HEK293 (cell line): ENCODE measurements at regions not wholly inside any gene's neighbourhood (a gene's known extent, or its start where the extent isn't known, plus 50 kb on each side); places are given as distances from the start of the nearest gene placed in this dataset.

Source experiments
- CTCF ChIA-PET: fragments of 350-600 bp; formaldehyde crosslinking; extraction: SDS; loops from one replicate; lab custom pipeline; 2021; ENCODE audit warnings: antibody characterized with exemption; lab: Yijun Ruan, JAX
- POLR2A ChIA-PET: fragments of 300-600 bp; formaldehyde crosslinking; extraction: SDS; loops from one replicate; lab custom pipeline; 2020; ENCODE audit warnings: antibody characterized with exemption, inconsistent platforms; lab: Yijun Ruan, JAX
- H3K27ac ChIP-seq: fragments of 200-500 bp; sonication (Bioruptor generic); 2 replicates; pipeline ENCODE4 v1.5.1; 2014; ENCODE audit warnings: low read depth, low read length, control low read depth, inconsistent platforms; ENCODE audit errors: extremely low read depth
- H3K36me3 ChIP-seq, 2 experiments: fragments of 200-500 bp in 1 of 2; sonication (Bioruptor generic) in 1 of 2; 1 replicate in 1 of 2; 2 replicates in 1 of 2; pipeline ENCODE4 v1.5.1; 2014 to 2017; ENCODE audit warnings: inconsistent platforms in 2 of 2, low read length in 2 of 2; ENCODE audit not compliant: control insufficient read depth in 2 of 2, insufficient read depth in 1 of 2
- H3K4me1 ChIP-seq: fragments of 200-500 bp; sonication (Bioruptor generic); 2 replicates; pipeline ENCODE4 v1.5.1; 2014; ENCODE audit warnings: mild to moderate bottlenecking, low read length, inconsistent platforms; ENCODE audit not compliant: control insufficient read depth, insufficient read depth
- H3K4me3 ChIP-seq: 2 replicates; pipeline ENCODE4 v1.5.1; 2011; ENCODE audit warnings: low read depth, mild to moderate bottlenecking, control low read depth, low read length, moderate library complexity
- H3K9me3 ChIP-seq: fragments of 200-500 bp; sonication (Bioruptor generic); 2 replicates; pipeline ENCODE4 v1.5.1; 2014; ENCODE audit warnings: low read depth, low read length, inconsistent platforms; ENCODE audit not compliant: control insufficient read depth, insufficient read depth
- EGR2 ChIP-seq: fragments of 450-650 bp; formaldehyde crosslinking; IDR thresholded peaks from 2 replicates; pipeline ENCODE4 v1.5.1; 2016; ENCODE audit warnings: low read depth, missing biosample characterization, missing genetic modification characterization
- GLI4 ChIP-seq: fragments of 450-650 bp; formaldehyde crosslinking; IDR thresholded peaks from 2 replicates; pipeline ENCODE4 v1.5.1; 2016; ENCODE audit warnings: missing biosample characterization, missing genetic modification characterization
- INSM2 ChIP-seq: fragments of 450-650 bp; formaldehyde crosslinking; IDR thresholded peaks from 2 replicates; pipeline ENCODE4 v1.5.1; 2016; ENCODE audit warnings: missing biosample characterization, missing genetic modification characterization
- KLF16 ChIP-seq: fragments of 450-650 bp; formaldehyde crosslinking; IDR thresholded peaks from 2 replicates; pipeline ENCODE4 v1.5.1; 2017; ENCODE audit warnings: missing biosample characterization, missing genetic modification characterization
- PRDM1 ChIP-seq: fragments of 450-650 bp; formaldehyde crosslinking; IDR thresholded peaks from 2 replicates; pipeline ENCODE4; 2016; ENCODE audit warnings: missing biosample characterization, missing genetic modification characterization
- PRDM10 ChIP-seq: fragments of 450-650 bp; formaldehyde crosslinking; IDR thresholded peaks from 2 replicates; pipeline ENCODE4 v1.5.1; 2016; ENCODE audit warnings: missing biosample characterization, missing genetic modification characterization
- ZFHX2 ChIP-seq: fragments of 450-650 bp; formaldehyde crosslinking; conservative IDR thresholded peaks from 2 replicates; pipeline ENCODE4 v1.5.1; 2016; ENCODE audit warnings: missing biosample characterization, missing genetic modification characterization
- ZFP37 ChIP-seq: fragments of 450-650 bp; formaldehyde crosslinking; IDR thresholded peaks from 2 replicates; pipeline ENCODE4 v1.5.1; 2016; ENCODE audit warnings: missing biosample characterization, missing genetic modification characterization
- ZNF157 ChIP-seq: fragments of 450-650 bp; formaldehyde crosslinking; IDR thresholded peaks from 2 replicates; pipeline ENCODE4 v1.5.1; 2016; ENCODE audit warnings: missing biosample characterization, missing genetic modification characterization
- ZNF169 ChIP-seq: fragments of 450-650 bp; formaldehyde crosslinking; IDR thresholded peaks from 2 replicates; pipeline ENCODE4 v1.5.1; 2016; ENCODE audit warnings: missing biosample characterization, missing genetic modification characterization
- ZNF2 ChIP-seq: fragments of 450-650 bp; formaldehyde crosslinking; IDR thresholded peaks from 2 replicates; pipeline ENCODE4 v1.5.1; 2016; ENCODE audit warnings: missing biosample characterization, missing genetic modification characterization
- ZNF24 ChIP-seq: fragments of 450-650 bp; formaldehyde crosslinking; IDR thresholded peaks from 2 replicates; pipeline ENCODE4 v1.5.1; 2016; ENCODE audit warnings: missing biosample characterization, missing genetic modification characterization
- ZNF274 ChIP-seq, 2 experiments: fragments of 200-500 bp in 1 of 2; fragments of 450-650 bp in 1 of 2; sonication (Bioruptor generic) in 1 of 2; formaldehyde crosslinking in 1 of 2; IDR thresholded peaks; 2 replicates each; pipeline versions ENCODE4 v1.5.1 to v1.6.1; 2014 to 2016; ENCODE audit warnings: borderline replicate concordance in 1 of 2, inconsistent platforms in 1 of 2, low read length in 1 of 2, missing biosample characterization in 1 of 2, missing genetic modification characterization in 1 of 2
- ZNF350 ChIP-seq: fragments of 450-650 bp; formaldehyde crosslinking; IDR thresholded peaks from 2 replicates; pipeline ENCODE4 v1.5.0; 2017; ENCODE audit warnings: missing biosample characterization, mild to moderate bottlenecking, missing genetic modification characterization
- ZNF366 ChIP-seq: fragments of 450-650 bp; formaldehyde crosslinking; conservative IDR thresholded peaks from 2 replicates; pipeline ENCODE4 v1.5.1; 2016; ENCODE audit warnings: missing biosample characterization, missing genetic modification characterization
- ZNF48 ChIP-seq: fragments of 450-650 bp; formaldehyde crosslinking; IDR thresholded peaks from 2 replicates; pipeline ENCODE4 v1.5.1; 2016; ENCODE audit warnings: missing biosample characterization, missing genetic modification characterization
- ZNF580 ChIP-seq: fragments of 450-650 bp; formaldehyde crosslinking; IDR thresholded peaks from 2 replicates; pipeline ENCODE4 v1.5.1; 2016; ENCODE audit warnings: missing biosample characterization, missing genetic modification characterization
- ZNF600 ChIP-seq: fragments of 450-650 bp; formaldehyde crosslinking; IDR thresholded peaks from 2 replicates; pipeline ENCODE4 v1.5.1; 2016; ENCODE audit warnings: missing biosample characterization, missing genetic modification characterization
- ZNF623 ChIP-seq: fragments of 450-650 bp; formaldehyde crosslinking; IDR thresholded peaks from 2 replicates; pipeline ENCODE4 v1.5.1; 2016; ENCODE audit warnings: missing biosample characterization, missing genetic modification characterization
- ZNF664 ChIP-seq: fragments of 450-650 bp; formaldehyde crosslinking; IDR thresholded peaks from 2 replicates; pipeline ENCODE4 v1.5.1; 2016; ENCODE audit warnings: missing biosample characterization, missing genetic modification characterization
- ZNF677 ChIP-seq: fragments of 450-650 bp; IDR thresholded peaks from 2 replicates; pipeline ENCODE4 v1.5.0; 2018; ENCODE audit warnings: missing biosample characterization, mild to moderate bottlenecking, missing genetic modification characterization, moderate library complexity
- ZNF747 ChIP-seq: fragments of 450-650 bp; formaldehyde crosslinking; IDR thresholded peaks from 2 replicates; pipeline ENCODE4 v1.5.1; 2016; ENCODE audit warnings: missing biosample characterization, missing genetic modification characterization
- ZNF776 ChIP-seq: fragments of 450-650 bp; formaldehyde crosslinking; IDR thresholded peaks from 2 replicates; pipeline ENCODE4 v1.5.0; 2017; ENCODE audit warnings: missing biosample characterization, missing genetic modification characterization, borderline replicate concordance

- ChIA-PET CTCF (no interaction called here), POLR2A (no interaction called here)
- Histone ChIP-seq H3K4me1 (no peaks in the 10 kb centered on the region), H3K36me3 (no peaks in the 10 kb centered on the region), H3K4me3 (no peak overlapping the region), H3K27ac (no peak overlapping the region), H3K9me3 (no peaks in the 10 kb centered on the region)
- no peak for TF ChIP-seq ZNF664
- no peak for TF ChIP-seq ZFP37 (tag by site-specific recombination)
- no peak for TF ChIP-seq KLF16 (tag by site-specific recombination)
- TF ChIP-seq PRDM1 (tag by site-specific recombination), result no peak
- TF ChIP-seq ZNF366 (tag by site-specific recombination), result no peak
- no peak for TF ChIP-seq ZNF48
- no peak for TF ChIP-seq EGR2 (tag by site-specific recombination)
- no peak for TF ChIP-seq ZNF677 (tag by site-specific recombination)
- no peak for TF ChIP-seq ZNF600 (tag by site-specific recombination)
- no peak for TF ChIP-seq GLI4
- TF ChIP-seq ZNF24 (tag by site-specific recombination), result no peak
These were observed 752.8 kb upstream of the CELF4 start for GRCh38 chr18:38318416-38318815.

- no peaks in the 10 kb centered on the region for H3K9me3 ChIP-seq
These were observed 748.2 kb upstream of the CELF4 start for GRCh38 chr18:38313831-38314230.

More at GRCh38 chr18:38313831-38314230, 748.2 kb upstream of the CELF4 start:
- no peak overlapping the region for H3K4me3 ChIP-seq
- no peaks in the 10 kb centered on the region for H3K36me3 ChIP-seq
- ChIA-PET CTCF (no interaction called here), POLR2A (no interaction called here)
- H3K27ac ChIP-seq, result no peak overlapping the region
- TF ChIP-seq ZNF623 (tag by site-specific recombination) (no peak), ZNF274 (IDR thresholded peaks at IDR 0.05; ENCODE audit: low read length) (no peak), ZNF274 (tag by site-specific recombination; IDR thresholded peaks at IDR 0.05; ENCODE audit: borderline replicate concordance) (no peak), ZNF747 (tag by site-specific recombination) (no peak), ZNF776 (tag by site-specific recombination) (no peak), PRDM10 (tag by site-specific recombination) (no peak), ZNF157 (no peak), ZNF169 (tag by site-specific recombination) (no peak), ZNF350 (tag by site-specific recombination) (no peak), ZNF580 (tag by site-specific recombination) (no peak), ZFHX2 (tag by site-specific recombination) (no peak), ZNF2 (tag by site-specific recombination) (no peak), INSM2 (no peak)
- no peaks in the 10 kb centered on the region for H3K4me1 ChIP-seq
